ENCODE measurements at regions not wholly inside any gene's neighbourhood (a gene's known extent, or its start where the extent isn't known, plus 50 kb on each side); places are given as distances from the start of the nearest gene placed in this dataset.
"Not testable (repeated sequence)": the region's sequence is repeated elsewhere in the genome, so short reads cannot be mapped to it uniquely, and the experiment has no call there.

GRCh38 chr2:47623140-47623539, 52.4 kb upstream of the KCNK12 start:
- TF ChIP-seq, protein P1, sequence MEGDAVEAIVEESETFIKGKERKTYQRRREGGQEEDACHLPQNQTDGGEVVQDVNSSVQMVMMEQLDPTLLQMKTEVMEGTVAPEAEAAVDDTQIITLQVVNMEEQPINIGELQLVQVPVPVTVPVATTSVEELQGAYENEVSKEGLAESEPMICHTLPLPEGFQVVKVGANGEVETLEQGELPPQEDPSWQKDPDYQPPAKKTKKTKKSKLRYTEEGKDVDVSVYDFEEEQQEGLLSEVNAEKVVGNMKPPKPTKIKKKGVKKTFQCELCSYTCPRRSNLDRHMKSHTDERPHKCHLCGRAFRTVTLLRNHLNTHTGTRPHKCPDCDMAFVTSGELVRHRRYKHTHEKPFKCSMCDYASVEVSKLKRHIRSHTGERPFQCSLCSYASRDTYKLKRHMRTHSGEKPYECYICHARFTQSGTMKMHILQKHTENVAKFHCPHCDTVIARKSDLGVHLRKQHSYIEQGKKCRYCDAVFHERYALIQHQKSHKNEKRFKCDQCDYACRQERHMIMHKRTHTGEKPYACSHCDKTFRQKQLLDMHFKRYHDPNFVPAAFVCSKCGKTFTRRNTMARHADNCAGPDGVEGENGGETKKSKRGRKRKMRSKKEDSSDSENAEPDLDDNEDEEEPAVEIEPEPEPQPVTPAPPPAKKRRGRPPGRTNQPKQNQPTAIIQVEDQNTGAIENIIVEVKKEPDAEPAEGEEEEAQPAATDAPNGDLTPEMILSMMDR (IDR thresholded peaks at IDR 0.05), result not testable (repeated sequence)
- TF ChIP-seq POLR2A, EP300 (IDR thresholded peaks at IDR 0.05): not testable (repeated sequence)
